ENCODE measurements at regions not wholly inside any gene's neighbourhood (a gene's known extent, or its start where the extent isn't known, plus 50 kb on each side); places are given as distances from the start of the nearest gene placed in this dataset.
"Not testable (repeated sequence)": the region's sequence is repeated elsewhere in the genome, so short reads cannot be mapped to it uniquely, and the experiment has no call there.

GRCh38 chr7:10521306-10521705 lies 452.4 kb upstream of the PHF14 start:
- no peaks in the 10 kb centered on the region for H3K27me3 ChIP-seq (ENCODE audit: insufficient read depth, low read length)
- TF ChIP-seq EZH2 (IDR thresholded peaks at IDR 0.05; ENCODE audit: insufficient read depth, low read length) (no peak), CTCF (IDR thresholded peaks at IDR 0.05; ENCODE audit: insufficient read depth, low read depth, low read length) (no peak)
- H3K27ac ChIP-seq (ENCODE audit: low read depth, low read length), result no peak overlapping the region
- no peak overlapping the region for H3K4me2 ChIP-seq (ENCODE audit: low read length)
- no peaks in the 10 kb centered on the region for H3K9me3 Mint-ChIP-seq (ENCODE audit: unreplicated experiment)
- H3K9ac ChIP-seq (ENCODE audit: low read length), result no peak overlapping the region
- peaks cover 2% of the 10 kb centered on the region for H3K9me3 ChIP-seq (ENCODE audit: insufficient read depth, low read depth, low read length)
- FAIRE-seq (no peak), DNase-seq (ENCODE audit: low read depth) (no peak)
- no peaks in the 10 kb centered on the region for H3K4me1 Mint-ChIP-seq (ENCODE audit: low read depth, unreplicated experiment)
- no peak overlapping the region for H3K27ac Mint-ChIP-seq (ENCODE audit: unreplicated experiment)
- H3K4me3 Mint-ChIP-seq (ENCODE audit: unreplicated experiment), result no peak overlapping the region
- no peaks in the 10 kb centered on the region for H3K79me2 ChIP-seq (ENCODE audit: insufficient read depth, low read length)
- no peak overlapping the region for H3K4me3 ChIP-seq (ENCODE audit: insufficient read depth, low read depth, low read length)
- no peaks in the 10 kb centered on the region for H3K27me3 Mint-ChIP-seq (ENCODE audit: low read depth, unreplicated experiment)
- no peaks in the 10 kb centered on the region for H4K20me1 ChIP-seq (ENCODE audit: insufficient read depth, low read length)
- H3K4me1 ChIP-seq (ENCODE audit: insufficient read depth, low read length), result no peaks in the 10 kb centered on the region
- no peak overlapping the region for H2AFZ ChIP-seq (ENCODE audit: low read depth, low read length)
- H3K36me3 Mint-ChIP-seq (ENCODE audit: low read depth, unreplicated experiment), result no peaks in the 10 kb centered on the region
- no peaks in the 10 kb centered on the region for H3K36me3 ChIP-seq (ENCODE audit: insufficient read depth, low read length)

- not testable (repeated sequence) for H3K9me3 Mint-ChIP-seq (ENCODE audit: unreplicated experiment); H3K27me3 ChIP-seq (ENCODE audit: insufficient read depth, low read length); FAIRE-seq; H3K27me3 Mint-ChIP-seq (ENCODE audit: low read depth, unreplicated experiment); H3K36me3 ChIP-seq (ENCODE audit: insufficient read depth, low read length); H4K20me1 ChIP-seq (ENCODE audit: insufficient read depth, low read length); H3K4me3 ChIP-seq (ENCODE audit: insufficient read depth, low read depth, low read length); H3K4me1 Mint-ChIP-seq (ENCODE audit: low read depth, unreplicated experiment); H2AFZ ChIP-seq (ENCODE audit: low read depth, low read length); H3K79me2 ChIP-seq (ENCODE audit: insufficient read depth, low read length); H3K27ac Mint-ChIP-seq (ENCODE audit: unreplicated experiment); H3K4me2 ChIP-seq (ENCODE audit: low read length); H3K4me1 ChIP-seq (ENCODE audit: insufficient read depth, low read length); H3K4me3 Mint-ChIP-seq (ENCODE audit: unreplicated experiment); DNase-seq (ENCODE audit: low read depth); H3K9ac ChIP-seq (ENCODE audit: low read length); H3K36me3 Mint-ChIP-seq (ENCODE audit: low read depth, unreplicated experiment); H3K9me3 ChIP-seq (ENCODE audit: insufficient read depth, low read depth, low read length); H3K27ac ChIP-seq (ENCODE audit: low read depth, low read length)
Observed at GRCh38 chr7:10533429-10533828, 440.2 kb upstream of the PHF14 start.

- H3K27ac Mint-ChIP-seq (ENCODE audit: unreplicated experiment), result no peak overlapping the region
- H3K9me3 ChIP-seq (ENCODE audit: insufficient read depth, low read depth, low read length), result no peaks in the 10 kb centered on the region
- FAIRE-seq, result no peak
Observed at GRCh38 chr7:10536561-10536960, 437.1 kb upstream of the PHF14 start.

More at GRCh38 chr7:10536561-10536960, 437.1 kb upstream of the PHF14 start:
- H3K4me1 ChIP-seq (ENCODE audit: insufficient read depth, low read length), result no peaks in the 10 kb centered on the region
- H3K27ac ChIP-seq (ENCODE audit: low read depth, low read length), result no peak overlapping the region
- no peaks in the 10 kb centered on the region for H3K36me3 ChIP-seq (ENCODE audit: insufficient read depth, low read length)
- H3K4me1 Mint-ChIP-seq (ENCODE audit: low read depth, unreplicated experiment), result no peaks in the 10 kb centered on the region
- H3K4me2 ChIP-seq (ENCODE audit: low read length), result no peak overlapping the region
- no peaks in the 10 kb centered on the region for H4K20me1 ChIP-seq (ENCODE audit: insufficient read depth, low read length)
- H3K27me3 Mint-ChIP-seq (ENCODE audit: low read depth, unreplicated experiment), result no peaks in the 10 kb centered on the region
- DNase-seq (ENCODE audit: low read depth), result no peak
- H3K27me3 ChIP-seq (ENCODE audit: insufficient read depth, low read length), result no peaks in the 10 kb centered on the region
- no peak overlapping the region for H3K9ac ChIP-seq (ENCODE audit: low read length)
- no peak overlapping the region for H3K4me3 Mint-ChIP-seq (ENCODE audit: unreplicated experiment)
- TF ChIP-seq EZH2 (IDR thresholded peaks at IDR 0.05; ENCODE audit: insufficient read depth, low read length), result no peak
- no peak for TF ChIP-seq CTCF (IDR thresholded peaks at IDR 0.05; ENCODE audit: insufficient read depth, low read depth, low read length)
- H3K9me3 Mint-ChIP-seq (ENCODE audit: unreplicated experiment), result peaks cover 2% of the 10 kb centered on the region
- H3K4me3 ChIP-seq (ENCODE audit: insufficient read depth, low read depth, low read length), result no peak overlapping the region
- no peaks in the 10 kb centered on the region for H3K36me3 Mint-ChIP-seq (ENCODE audit: low read depth, unreplicated experiment)
- no peaks in the 10 kb centered on the region for H3K79me2 ChIP-seq (ENCODE audit: insufficient read depth, low read length)
- no peak overlapping the region for H2AFZ ChIP-seq (ENCODE audit: low read depth, low read length)

Data from astrocyte (in vitro differentiated cells and primary cell).